H9 (cell line): ENCODE measurements at regions not wholly inside any gene's neighbourhood (a gene's known extent, or its start where the extent isn't known, plus 50 kb on each side); places are given as distances from the start of the nearest gene placed in this dataset.

Experiments used
- DNase-seq: peaks from one replicate; pipeline ENCODE4 v3.0.0-alpha.2; 2017
- H2AFZ ChIP-seq: one replicate; pipeline ENCODE4 v1.6.1; 2013; ENCODE audit warnings: mild to moderate bottlenecking, low read length, control low read depth, moderate library complexity
- H2AK5ac ChIP-seq: 2 replicates; pipeline ENCODE4 v1.6.1; 2013; ENCODE audit warnings: low read length, control low read depth, mixed read lengths; ENCODE audit not compliant: insufficient read length
- H2BK120ac ChIP-seq: one replicate; pipeline ENCODE4 v1.6.1; 2013; ENCODE audit warnings: low read depth, mild to moderate bottlenecking, low read length, control low read depth, inconsistent platforms; ENCODE audit not compliant: poor library complexity, severe bottlenecking
- H2BK12ac ChIP-seq: 2 replicates; pipeline ENCODE4 v1.6.1; 2013; ENCODE audit warnings: low read length, control low read depth, mixed read lengths, low read depth; ENCODE audit not compliant: insufficient read length
- H2BK15ac ChIP-seq: 2 replicates; pipeline ENCODE4 v1.6.1; 2013; ENCODE audit warnings: low read depth, low read length, control low read depth
- H2BK20ac ChIP-seq: one replicate; pipeline ENCODE4 v1.6.1; 2013; ENCODE audit warnings: low read depth, mild to moderate bottlenecking, low read length, control low read depth, inconsistent platforms; ENCODE audit not compliant: poor library complexity, severe bottlenecking
- H2BK5ac ChIP-seq: 2 replicates; pipeline ENCODE4 v1.6.1; 2013; ENCODE audit warnings: low read length, control low read depth, mixed read lengths; ENCODE audit not compliant: insufficient read length
- H3K14ac ChIP-seq: 2 replicates; pipeline ENCODE4 v1.6.1; 2013; ENCODE audit warnings: low read length, control low read depth; ENCODE audit not compliant: insufficient read depth
- H3K18ac ChIP-seq: 2 replicates; pipeline ENCODE4 v1.6.1; 2013; ENCODE audit warnings: low read depth, mild to moderate bottlenecking, mixed read lengths, low read length, control low read depth; ENCODE audit not compliant: insufficient read length
- H3K23ac ChIP-seq: 2 replicates; pipeline ENCODE4 v1.6.1; 2013; ENCODE audit warnings: low read length, control low read depth, mixed read lengths, low read depth; ENCODE audit not compliant: insufficient read length
- H3K23me2 ChIP-seq: 2 replicates; pipeline ENCODE4 v1.6.1; 2013; ENCODE audit warnings: low read depth, mild to moderate bottlenecking, mixed read lengths, low read length, control low read depth; ENCODE audit not compliant: insufficient read length, poor library complexity, severe bottlenecking
- H3K27ac ChIP-seq: 2 replicates; pipeline ENCODE4 v1.5.1; 2013; ENCODE audit warnings: low read length, control low read depth, mixed read lengths, low read depth; ENCODE audit not compliant: insufficient read length
- H3K27me3 ChIP-seq: 2 replicates; pipeline ENCODE4 v1.6.1; 2013; ENCODE audit warnings: low read length, control low read depth, inconsistent platforms; ENCODE audit not compliant: insufficient read depth
- H3K4ac ChIP-seq: 2 replicates; pipeline ENCODE4 v1.6.1; 2013; ENCODE audit warnings: low read depth, mild to moderate bottlenecking, control low read depth, inconsistent platforms, low read length, moderate library complexity
- H3K4me1 ChIP-seq: 2 replicates; pipeline ENCODE4 v1.6.1; 2013; ENCODE audit warnings: low read length, control low read depth, inconsistent platforms; ENCODE audit not compliant: insufficient read depth
- H3K4me2 ChIP-seq: 2 replicates; pipeline ENCODE4 v1.6.1; 2013; ENCODE audit warnings: low read length, control low read depth, mixed read lengths; ENCODE audit not compliant: insufficient read length, insufficient read depth
- H3K56ac ChIP-seq: 2 replicates; pipeline ENCODE4 v1.6.1; 2013; ENCODE audit warnings: low read depth, mild to moderate bottlenecking, mixed read lengths, low read length, control low read depth; ENCODE audit not compliant: insufficient read length
- H3K79me1 ChIP-seq: 2 replicates; pipeline ENCODE4 v1.6.1; 2013; ENCODE audit warnings: low read depth, mild to moderate bottlenecking, moderate library complexity, low read length, control low read depth, inconsistent platforms; ENCODE audit not compliant: insufficient read depth, poor library complexity, severe bottlenecking
- H3K79me2 ChIP-seq: 2 replicates; pipeline ENCODE4 v1.6.1; 2013; ENCODE audit warnings: low read length, control low read depth, inconsistent platforms; ENCODE audit not compliant: insufficient read depth
- H3K9ac ChIP-seq: 2 replicates; pipeline ENCODE4 v1.6.1; 2013; ENCODE audit warnings: low read length, control low read depth, mixed read lengths; ENCODE audit not compliant: insufficient read length; ENCODE audit errors: extremely low read depth
- H3K9me3 ChIP-seq: one replicate; pipeline ENCODE4 v1.6.1; 2013; ENCODE audit warnings: low read depth, low read length, inconsistent platforms; ENCODE audit not compliant: control insufficient read depth
- H3T11ph ChIP-seq: one replicate; pipeline ENCODE4 v1.6.1; 2013; ENCODE audit warnings: mild to moderate bottlenecking, low read length, control low read depth, inconsistent platforms
- H4K20me1 ChIP-seq: one replicate; pipeline ENCODE4 v1.6.1; 2013; ENCODE audit not compliant: control insufficient read depth, insufficient read length, insufficient read depth
- H4K5ac ChIP-seq: 2 replicates; pipeline ENCODE4 v1.6.1; 2013; ENCODE audit warnings: low read depth, mild to moderate bottlenecking, mixed read lengths, low read length, control low read depth; ENCODE audit not compliant: insufficient read length
- H4K8ac ChIP-seq: replicated peaks from 2 replicates; pipeline ENCODE4 v1.6.1; 2013; ENCODE audit warnings: low read length, control low read depth, mixed read lengths, low read depth; ENCODE audit not compliant: insufficient read length
- H4K91ac ChIP-seq: 2 replicates; pipeline ENCODE4 v1.6.1; 2013; ENCODE audit warnings: low read depth, mild to moderate bottlenecking, moderate library complexity, mixed read lengths, low read length, control low read depth; ENCODE audit not compliant: insufficient read length
- H3K27ac Mint-ChIP-seq, 3 experiments: 2 replicates in 2 of 3; 3 replicates in 1 of 3; pipeline ENCODE4 v1.8.0; 2020 to 2021; ENCODE audit warnings: mixed read lengths in 3 of 3, mild to moderate bottlenecking in 1 of 3, moderate library complexity in 1 of 3
- H3K27me3 Mint-ChIP-seq: 2 replicates; pipeline ENCODE4 v1.8.0; 2021; ENCODE audit warnings: low read depth, mild to moderate bottlenecking, moderate library complexity, mixed read lengths
- H3K36me3 Mint-ChIP-seq, 3 experiments: 2 replicates in 2 of 3; 3 replicates in 1 of 3; pipeline ENCODE4 v1.8.0; 2020 to 2021; ENCODE audit warnings: low read depth in 3 of 3, mixed read lengths in 3 of 3; ENCODE audit not compliant: insufficient read depth in 1 of 3
- H3K4me1 Mint-ChIP-seq, 2 experiments: 2 replicates each; pipeline ENCODE4 v1.8.0; 2020; ENCODE audit warnings: mixed read lengths in 2 of 2
- H3K4me3 Mint-ChIP-seq, 2 experiments: 2 replicates in 1 of 2; 3 replicates in 1 of 2; pipeline ENCODE4 v1.8.0; 2020 to 2021; ENCODE audit warnings: mild to moderate bottlenecking in 2 of 2, mixed read lengths in 2 of 2, moderate library complexity in 1 of 2
- H3K9me3 Mint-ChIP-seq, 2 experiments: 2 replicates in 1 of 2; 3 replicates in 1 of 2; pipeline ENCODE4 v1.8.0; 2020; ENCODE audit warnings: mild to moderate bottlenecking in 2 of 2, mixed read lengths in 2 of 2, moderate library complexity in 1 of 2
- CTCF ChIP-seq: fragments of 200-600 bp; sonication (generic); conservative IDR thresholded peaks from 3 replicates; pipeline ENCODE4 v1.8.0; 2021; ENCODE audit warnings: antibody characterized with exemption, mild to moderate bottlenecking
- WGBS: extraction: QIAGEN DNeasy Blood & Tissue Kit; methylation state at CpG from one replicate; pipeline ENCODE4 v1.1.7; 2013; ENCODE audit warnings: missing lambda C conversion rate, low lambda C conversion rate, mixed read lengths; ENCODE audit not compliant: insufficient read length; ENCODE audit errors: extremely low coverage; 5-methylcytosine and 5-hydroxymethylcytosine counted together

- Histone ChIP-seq H2BK120ac (no peak overlapping the region), H2BK15ac (no peak overlapping the region), H3K23me2 (no peaks in the 10 kb centered on the region), H3K27me3 (no peaks in the 10 kb centered on the region), H2BK12ac (no peak overlapping the region), H3K4me1 (no peaks in the 10 kb centered on the region), H3T11ph (no peak overlapping the region), H3K56ac (no peak overlapping the region), H4K5ac (no peak overlapping the region), H2BK5ac (no peak overlapping the region), H3K9me3 (no peaks in the 10 kb centered on the region), H2BK20ac (no peak overlapping the region), H4K20me1 (no peaks in the 10 kb centered on the region), H4K8ac (no peak overlapping the region), H2AK5ac (no peak overlapping the region), H3K27ac (no peak overlapping the region), H3K4ac (no peak overlapping the region), H2AFZ (no peak overlapping the region), H4K91ac (no peak overlapping the region), H3K4me2 (no peak overlapping the region), H3K79me1 (no peaks in the 10 kb centered on the region), H3K9ac (no peak overlapping the region), H3K23ac (no peak overlapping the region), H3K79me2 (no peaks in the 10 kb centered on the region), H3K18ac (no peak overlapping the region), H3K14ac (no peak overlapping the region)
- no peak for TF ChIP-seq CTCF
- no peaks in the 10 kb centered on the region; the same call in none of the 2 replicates for H3K27me3 Mint-ChIP-seq
- WGBS = no CpG with 5 or more reads among the region's 3 CpGs
- peaks cover 5 to 12% of the 10 kb centered on the region in 2 experiments; a peak in 4 of 5 replicates for H3K9me3 Mint-ChIP-seq
- peaks cover 2 to 15% (median 3%) of the 10 kb centered on the region in 3 experiments; a peak in 5 of 7 replicates for H3K36me3 Mint-ChIP-seq
- H3K4me3 Mint-ChIP-seq = no peak overlapping the region
- H3K4me1 Mint-ChIP-seq = peaks cover 5% of the 10 kb centered on the region in 2 experiments; a peak in 3 of 4 replicates
- no peak for DNase-seq
- no peak overlapping the region for H3K27ac Mint-ChIP-seq
Observed at GRCh38 chr16:54493594-54493993, 207.0 kb upstream of the IRX3 start.
